ENCODE measurements at regions not wholly inside any gene's neighbourhood (a gene's known extent, or its start where the extent isn't known, plus 50 kb on each side); places are given as distances from the start of the nearest gene placed in this dataset.
A peak's percentile ranks its signal among the peaks of the same experiment; 100 is the strongest.

DNA sequence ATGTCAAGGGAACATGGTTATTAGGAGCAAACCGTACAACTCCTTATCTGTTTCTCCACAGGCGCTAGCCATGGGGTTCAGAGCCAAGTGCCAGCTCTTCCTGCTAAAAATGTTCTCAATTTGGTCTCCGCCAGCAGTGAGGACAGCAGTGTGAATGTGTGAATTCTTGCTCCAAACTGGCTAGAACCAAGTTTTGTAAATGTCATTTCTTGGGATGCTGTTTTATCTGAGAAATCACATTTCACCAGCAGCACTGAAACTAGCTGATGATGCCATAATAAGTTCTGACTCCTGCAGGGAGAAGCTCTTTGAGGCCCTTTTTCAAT lies 140.6 kb upstream of the LGALSL start:
- no peak for DNase-seq (ENCODE audit: low read depth in 1 of 2, low spot score in 1 of 2)

DNA sequence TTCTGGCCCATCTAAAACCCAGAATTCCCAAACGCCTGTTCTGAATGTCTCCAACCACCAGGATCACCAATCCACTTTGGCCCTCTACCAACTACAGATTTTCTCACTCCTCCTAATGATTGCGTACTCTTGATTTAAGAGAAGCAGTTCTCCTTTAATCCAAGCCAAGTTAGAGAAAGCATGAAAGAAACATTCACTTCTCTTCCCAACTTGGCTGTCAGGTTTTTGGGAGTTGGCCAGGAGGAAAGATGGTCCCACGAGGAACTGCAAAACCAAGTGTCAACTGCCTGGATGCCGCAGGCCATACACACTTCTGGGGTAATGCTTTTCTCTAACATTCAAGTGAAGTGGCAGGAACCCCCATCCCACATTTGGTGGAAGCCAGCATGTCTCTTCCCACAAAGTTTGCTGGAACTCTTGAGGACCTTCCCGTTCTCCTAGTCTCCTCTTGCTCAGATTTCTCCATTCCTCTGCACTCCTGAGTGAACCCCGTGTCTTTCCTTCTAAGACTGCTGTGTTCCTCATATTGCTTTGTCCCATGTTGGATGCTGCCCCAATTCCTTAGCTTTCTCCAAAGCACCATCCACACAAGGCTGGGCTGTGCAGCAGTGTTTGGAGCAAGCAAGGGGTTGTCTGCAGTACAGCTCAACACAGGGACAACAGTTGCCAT lies 138.5 kb upstream of the LGALSL start:
- no peak for DNase-seq (ENCODE audit: low read depth in 1 of 2, low spot score in 1 of 2)

DNA sequence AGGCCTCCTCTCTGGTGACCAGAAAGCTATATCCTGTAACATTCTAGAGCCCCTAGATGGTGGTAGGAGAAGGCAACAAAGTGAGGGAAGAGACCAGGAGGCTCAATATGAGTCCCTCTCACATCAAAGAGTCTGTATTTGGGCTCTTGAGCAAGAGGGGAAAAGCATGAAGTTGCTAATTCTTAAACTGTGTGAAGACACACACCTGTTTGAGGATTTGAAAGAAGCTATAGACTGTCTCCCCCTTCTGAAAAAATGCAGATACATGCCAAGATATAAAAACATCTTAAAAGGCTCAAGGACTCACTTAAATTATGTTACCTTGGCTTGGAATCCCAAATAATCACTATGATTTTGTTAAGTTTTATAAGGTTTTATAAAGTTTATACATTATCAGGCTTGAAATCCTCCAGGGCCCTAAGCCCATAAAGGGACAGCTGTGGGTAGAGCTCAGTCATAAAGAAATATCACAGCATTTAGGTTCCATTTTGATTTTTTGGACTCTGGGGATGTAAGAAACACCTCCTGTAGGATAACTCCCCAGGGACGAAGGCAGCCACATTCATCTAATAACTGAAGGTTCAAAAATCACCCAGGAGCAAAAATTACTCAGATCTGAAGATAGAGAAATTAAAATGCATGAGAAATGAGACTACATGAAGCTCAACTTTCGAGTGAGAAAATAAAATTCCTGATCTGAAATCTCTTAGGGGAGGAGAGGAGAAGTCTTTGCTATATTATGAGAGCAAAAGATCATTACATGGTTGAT lies 136.1 kb upstream of the LGALSL start:
- no peak for DNase-seq (ENCODE audit: low read depth in 1 of 2, low spot score in 1 of 2)

DNA sequence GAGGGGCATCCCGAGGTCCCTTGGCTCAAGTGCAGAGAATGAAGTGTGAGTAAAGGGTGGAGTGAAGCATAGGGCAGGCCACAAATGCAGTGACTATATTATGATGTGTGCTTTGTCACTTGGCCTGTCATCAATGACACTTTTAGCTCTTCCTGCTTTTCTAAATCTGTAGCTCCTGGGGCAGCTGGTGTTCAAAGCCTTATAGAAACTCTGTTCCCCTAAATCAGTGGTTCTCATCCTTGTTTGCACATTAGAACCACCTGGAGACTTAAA lies 135.6 kb upstream of the LGALSL start:
- no peak for DNase-seq (ENCODE audit: low read depth in 1 of 2, low spot score in 1 of 2)

DNA sequence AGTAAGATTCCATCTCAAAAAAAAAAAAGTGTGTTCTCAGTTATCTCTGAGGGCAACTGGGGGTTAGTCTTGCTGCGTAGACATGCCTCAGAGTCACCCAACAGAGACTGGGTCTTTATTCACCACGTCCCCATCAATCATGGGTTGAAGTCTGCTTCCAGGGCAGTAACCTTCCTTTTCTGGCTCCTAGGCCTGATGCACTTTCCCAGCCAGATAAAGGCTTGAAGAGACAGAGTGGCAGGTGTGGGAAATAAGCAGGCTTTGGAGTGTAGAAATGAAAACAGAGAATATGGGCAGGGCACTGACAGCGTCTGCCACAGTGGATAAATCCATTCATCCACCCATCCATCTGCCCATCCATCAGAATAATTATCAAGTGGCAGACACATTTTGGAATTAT lies 134.1 kb upstream of the LGALSL start:
- DNase-seq (ENCODE audit: low read depth in 1 of 2, low spot score in 1 of 2) = no peak

DNA sequence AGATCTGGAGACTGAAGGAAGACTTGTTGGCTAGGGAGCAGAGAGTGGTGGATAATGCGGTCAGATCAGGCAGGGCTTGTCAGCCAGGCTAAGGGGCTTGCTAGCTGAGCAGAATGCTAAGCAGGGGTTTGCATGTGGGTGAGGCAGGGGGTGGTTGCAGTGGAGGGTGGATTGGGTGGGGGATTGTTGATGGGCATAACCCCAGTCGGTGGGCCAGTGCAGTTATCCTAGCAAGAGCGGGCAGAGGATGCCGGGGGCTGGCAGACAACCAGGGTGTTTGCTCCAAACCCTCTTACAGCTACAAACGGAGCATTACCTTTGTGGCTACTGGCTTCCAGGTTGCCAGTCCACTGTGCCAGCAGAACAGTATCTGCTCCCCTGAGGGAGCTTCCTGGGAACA lies 131.5 kb upstream of the LGALSL start:
- DNase-seq (ENCODE audit: low read depth in 1 of 2, low spot score in 1 of 2) = no peak

DNA sequence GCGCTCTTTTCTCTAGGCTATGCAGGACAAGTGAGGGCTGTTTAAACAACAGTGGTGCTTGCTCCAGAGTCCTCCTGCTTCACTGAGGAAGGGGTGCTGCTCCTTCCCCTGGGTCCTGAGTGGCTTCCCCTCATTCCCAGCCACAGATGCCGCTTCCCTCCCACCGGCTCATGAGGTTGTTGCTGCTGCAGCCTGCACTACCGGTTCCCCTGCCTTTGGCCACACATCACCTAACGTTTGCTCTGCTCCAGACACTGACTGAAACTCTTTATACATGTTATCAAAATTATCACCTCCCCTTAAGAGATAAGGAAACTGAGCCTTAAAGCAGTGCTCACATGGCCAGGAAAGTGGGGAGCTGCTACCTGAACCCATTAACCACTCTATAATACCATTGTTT lies 130.8 kb upstream of the LGALSL start:
- DNase-seq (ENCODE audit: low read depth in 1 of 2, low spot score in 1 of 2) = no peak

DNA sequence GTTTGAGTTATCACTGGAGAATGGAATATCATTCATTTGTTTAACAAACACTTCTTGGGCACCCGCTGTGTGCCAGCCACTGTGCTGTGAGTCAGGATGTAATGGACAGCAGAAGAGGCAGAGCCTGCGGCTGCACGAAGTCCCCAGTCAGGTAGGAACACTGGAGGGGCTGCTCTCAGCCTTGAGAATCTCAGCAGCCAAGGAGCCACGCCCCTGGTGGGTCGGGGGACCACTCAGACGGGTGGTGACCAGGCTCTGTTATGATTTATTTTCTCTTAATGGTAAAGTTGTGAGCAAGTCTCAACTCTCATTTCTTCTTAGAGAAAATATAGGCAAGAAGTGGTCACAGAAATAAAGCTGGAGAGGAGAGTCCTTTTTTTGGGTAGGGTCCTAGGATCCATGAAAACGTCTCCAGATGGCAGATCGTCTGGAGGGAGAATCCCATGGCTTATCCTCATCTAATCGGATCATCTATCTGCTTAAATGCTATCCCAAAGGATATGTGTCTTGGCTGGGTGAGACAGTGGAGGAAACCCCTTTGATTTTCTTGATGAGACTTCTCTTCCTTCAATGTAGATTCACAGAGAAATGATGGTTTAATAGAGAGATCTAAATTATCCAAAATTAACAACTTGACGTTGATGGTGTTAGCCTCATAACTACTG lies 129.1 kb upstream of the LGALSL start:
- DNase-seq (ENCODE audit: low read depth in 1 of 2, low spot score in 1 of 2) = no peak

DNA sequence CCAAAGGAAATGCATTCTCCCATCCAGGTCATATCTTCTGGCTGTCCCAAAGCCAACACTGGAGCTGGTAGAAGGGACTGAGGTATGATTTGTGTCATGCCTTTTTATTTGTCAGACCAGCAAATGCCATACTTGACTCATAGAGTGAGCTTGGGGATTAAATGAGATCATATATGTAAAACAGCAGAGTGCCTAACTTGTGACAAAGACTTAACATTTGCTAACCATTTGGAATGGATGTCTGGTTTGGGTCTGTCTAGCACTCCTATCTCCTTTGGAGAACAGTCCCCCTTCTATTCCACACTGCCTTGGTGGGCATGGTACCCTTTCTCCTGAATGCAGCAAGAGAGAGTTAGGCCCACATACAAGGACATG lies 128.5 kb upstream of the LGALSL start:
- DNase-seq (ENCODE audit: low read depth in 1 of 2, low spot score in 1 of 2) = no peak

DNA sequence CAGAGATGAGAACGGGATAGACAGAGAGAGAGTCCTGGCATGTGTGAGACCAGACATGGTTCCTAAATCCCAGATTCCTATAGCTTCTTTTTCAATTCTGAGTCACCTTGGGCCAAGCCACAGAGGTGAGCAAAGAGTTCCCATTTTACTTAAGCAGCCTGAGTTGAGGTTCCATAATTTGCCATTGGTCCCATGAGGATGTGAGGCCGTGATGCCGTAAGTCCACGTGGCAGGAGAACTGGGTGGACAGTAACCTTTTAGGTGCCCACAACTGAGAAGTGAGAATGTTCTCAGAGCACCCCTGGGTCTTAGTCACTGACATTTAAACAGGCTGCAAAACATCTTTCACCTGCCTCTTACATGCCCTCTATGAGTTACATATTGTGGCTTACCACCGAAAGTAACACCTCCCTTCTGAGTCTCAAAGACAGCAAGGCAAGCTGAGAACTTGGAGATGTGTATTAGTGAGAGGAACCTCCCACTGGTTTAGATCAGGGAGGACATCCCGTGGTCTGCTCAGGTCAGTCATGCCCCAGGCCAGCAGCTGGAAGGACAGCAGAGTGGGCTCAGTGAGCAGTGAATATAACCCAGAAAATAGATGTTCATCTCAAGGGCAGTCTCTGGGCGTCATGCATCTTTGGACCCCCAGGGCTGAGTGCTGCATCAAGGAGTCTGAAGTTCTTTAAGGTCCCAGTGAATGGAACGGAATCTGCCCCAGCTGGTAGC lies 127.9 kb upstream of the LGALSL start:
- peak; percentile 32 to 71 for DNase-seq (ENCODE audit: low read depth in 1 of 2, low spot score in 1 of 2)

DNA sequence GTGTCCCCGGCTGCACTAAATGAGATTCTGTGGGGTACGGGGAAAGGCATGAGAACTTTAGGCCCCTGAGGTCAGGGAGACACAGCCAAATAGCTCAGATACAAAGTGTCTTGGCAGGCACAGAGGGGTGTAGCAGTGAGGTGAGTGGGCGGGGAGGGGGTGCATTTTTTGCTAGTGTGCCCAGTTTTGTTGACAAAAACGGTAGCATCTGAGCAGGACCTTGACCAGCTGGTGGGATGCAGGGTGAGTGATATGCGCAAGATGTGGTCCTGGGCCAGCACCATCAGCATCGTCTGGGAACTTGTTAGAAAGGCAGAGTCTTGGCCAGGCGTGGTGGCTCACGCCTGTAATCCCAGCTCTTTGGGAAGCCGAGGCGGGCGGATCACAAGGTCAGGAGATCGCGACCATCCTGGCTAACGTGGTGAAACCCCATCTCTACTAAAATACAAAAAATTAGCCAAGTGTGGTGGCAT lies 127.3 kb upstream of the LGALSL start:
- DNase-seq (ENCODE audit: low read depth in 1 of 2, low spot score in 1 of 2) = no peak

DNA sequence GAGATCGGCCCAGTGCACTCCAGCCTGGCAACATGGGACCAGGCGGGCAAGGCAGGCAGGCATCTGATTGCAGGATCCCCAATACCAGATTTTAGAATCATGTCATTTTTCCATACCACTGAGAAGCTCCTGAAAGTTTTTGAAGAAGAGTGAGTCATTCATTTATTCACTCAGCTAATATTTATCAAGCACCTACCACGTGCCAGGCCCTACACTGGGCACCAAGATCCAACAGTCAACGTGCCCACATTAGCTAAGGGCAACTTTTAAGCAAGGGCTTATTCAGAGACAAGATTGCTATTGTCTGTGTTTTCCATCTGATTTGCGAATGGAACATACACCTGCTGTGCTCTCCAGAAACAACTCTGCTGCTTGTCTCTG lies 126.8 kb upstream of the LGALSL start:
- DNase-seq (ENCODE audit: low read depth in 1 of 2, low spot score in 1 of 2) = no peak

DNA sequence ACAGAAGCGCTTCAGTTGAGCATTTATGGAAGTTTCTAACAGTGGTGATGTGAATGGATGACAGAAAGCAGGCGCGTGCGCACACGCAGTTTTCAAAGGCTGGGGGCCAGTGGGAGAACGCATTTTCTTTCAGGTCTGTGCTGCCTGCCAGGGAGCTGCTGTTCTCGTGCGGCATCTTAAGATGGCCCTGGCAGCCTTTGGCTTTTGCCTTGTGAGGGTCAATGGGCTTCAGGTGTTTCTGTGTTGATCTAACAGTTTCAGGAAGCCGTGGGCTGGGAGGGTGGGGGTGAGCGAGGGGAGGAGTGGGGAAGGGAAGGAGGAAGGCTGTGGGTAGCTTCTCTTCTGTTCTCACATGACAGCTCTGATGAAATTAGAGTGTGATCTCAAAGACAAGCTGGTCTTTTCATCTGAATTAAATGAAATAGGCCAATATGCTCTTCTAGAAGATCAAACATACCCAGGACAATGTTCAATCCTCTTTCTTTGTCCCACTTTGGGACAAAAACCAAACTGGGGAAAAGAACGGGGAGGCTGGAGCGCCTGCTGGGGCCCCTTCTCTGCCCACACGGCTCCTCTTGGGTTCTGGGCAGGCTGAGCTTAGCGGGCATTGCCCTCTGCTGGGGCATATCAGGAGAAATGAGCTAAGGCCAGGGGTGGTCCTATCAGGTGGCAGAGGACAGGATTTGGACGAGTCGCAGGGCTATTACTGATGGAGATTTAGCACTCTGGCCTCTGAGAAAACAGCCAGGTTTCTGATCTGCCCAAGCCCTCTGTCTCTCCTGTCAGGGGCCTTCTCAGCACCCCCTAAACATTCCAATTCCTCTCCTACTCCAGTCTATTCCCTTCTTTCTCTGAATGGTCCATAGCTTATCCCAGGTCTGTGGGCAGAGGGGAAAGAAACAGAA lies 126.2 kb upstream of the LGALSL start:
- DNase-seq (ENCODE audit: low read depth in 1 of 2, low spot score in 1 of 2) = peak in 1 of 2 donors; percentile 38

DNA sequence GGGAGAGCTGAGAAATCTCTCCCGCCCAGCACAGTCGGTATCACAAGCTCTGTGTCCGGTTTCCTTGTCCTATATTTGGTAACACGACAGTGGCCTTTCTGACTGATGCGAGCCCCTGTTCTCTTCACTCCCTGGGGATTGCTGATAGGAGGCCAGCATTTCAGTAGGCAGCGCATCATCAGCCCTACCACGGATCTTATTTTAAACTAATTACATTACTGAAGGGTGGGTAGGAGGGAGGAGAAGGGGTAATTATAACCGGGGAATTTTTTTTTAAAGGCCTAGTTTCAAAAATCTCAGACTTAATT lies 125.6 kb upstream of the LGALSL start:
- DNase-seq (ENCODE audit: low read depth in 1 of 2, low spot score in 1 of 2) = no peak

DNA sequence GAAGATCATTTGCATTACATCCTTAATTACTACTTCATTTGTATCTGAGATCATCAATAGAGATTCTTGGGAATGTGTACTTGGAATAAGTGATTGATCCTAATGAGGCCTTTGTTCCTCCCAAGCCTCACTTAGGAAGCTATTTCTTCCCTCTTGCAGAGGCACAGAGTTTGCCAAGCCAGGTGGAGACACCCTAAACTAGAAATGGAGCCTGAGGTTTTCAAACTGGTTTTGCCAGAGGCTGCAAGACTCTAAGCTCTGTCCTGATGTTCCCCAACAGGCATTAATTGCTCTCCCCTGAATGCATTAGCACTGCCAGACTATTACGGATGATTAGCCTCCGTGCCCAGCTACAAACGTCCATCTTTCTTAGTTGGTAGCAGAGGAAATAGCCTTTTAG lies 125.2 kb upstream of the LGALSL start:
- DNase-seq (ENCODE audit: low read depth in 1 of 2, low spot score in 1 of 2) = no peak

DNA sequence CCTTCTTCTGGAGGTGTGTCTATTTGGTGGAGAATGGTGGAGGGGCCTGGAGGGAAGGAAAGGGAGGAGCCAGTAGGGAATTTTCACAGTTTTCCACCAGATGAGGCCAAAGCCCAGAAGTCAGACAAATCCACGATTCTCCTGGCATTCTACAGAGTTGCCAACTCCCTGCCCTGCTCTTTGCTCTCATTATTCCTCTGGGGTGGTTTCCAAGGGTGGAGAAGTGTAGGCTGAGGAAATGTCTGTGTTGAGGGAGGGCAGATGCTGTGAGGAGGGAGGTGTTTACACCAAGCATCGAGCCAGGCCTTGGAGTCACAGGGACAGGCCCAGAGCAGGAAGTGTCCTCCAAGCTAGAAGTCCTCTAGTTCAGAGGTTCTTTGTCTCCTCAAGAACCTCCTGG lies 124.1 kb upstream of the LGALSL start:
- DNase-seq (ENCODE audit: low read depth in 1 of 2, low spot score in 1 of 2) = no peak

DNA sequence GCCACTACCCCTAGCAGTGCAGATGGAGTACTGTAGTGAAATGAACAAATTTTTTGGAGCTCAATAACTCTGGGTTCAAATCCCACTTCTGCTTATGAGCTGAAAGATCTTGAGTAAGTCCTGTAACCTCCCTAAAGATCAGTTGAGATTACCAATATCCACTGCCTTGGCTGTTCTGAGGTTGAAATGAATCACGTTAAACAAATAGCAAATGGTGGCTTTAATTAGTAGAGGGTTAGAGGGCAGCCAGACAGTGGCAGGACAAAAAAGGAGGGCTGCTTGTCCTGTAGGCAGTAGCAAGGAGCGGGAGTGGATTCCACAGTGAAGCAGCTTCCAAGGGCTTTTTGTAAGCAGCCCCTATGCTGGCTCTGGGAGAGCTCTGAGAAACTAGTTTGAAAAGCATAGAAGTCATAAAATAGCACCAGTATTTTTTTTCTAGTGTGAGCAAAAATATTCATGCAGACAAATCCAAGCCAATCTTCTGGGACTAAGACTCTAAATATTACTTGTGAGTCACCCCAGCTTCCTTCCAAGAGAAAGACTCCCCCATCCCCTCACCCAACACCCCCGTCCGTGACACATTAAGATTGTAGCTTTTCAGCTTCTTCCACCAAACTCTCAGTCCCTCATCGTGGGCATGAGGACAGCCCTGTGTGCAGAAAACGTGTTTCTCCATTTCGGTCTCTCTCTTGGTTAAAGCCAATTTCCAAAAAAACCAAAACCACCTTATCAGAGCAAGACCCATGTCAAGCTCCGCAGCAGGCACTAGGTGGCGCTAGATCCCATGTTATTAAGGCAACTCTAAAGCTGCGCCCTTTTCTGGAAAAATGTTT lies 123.5 kb upstream of the LGALSL start:
- peak; percentile 57 to 70 for DNase-seq (ENCODE audit: low read depth in 1 of 2, low spot score in 1 of 2)

DNA sequence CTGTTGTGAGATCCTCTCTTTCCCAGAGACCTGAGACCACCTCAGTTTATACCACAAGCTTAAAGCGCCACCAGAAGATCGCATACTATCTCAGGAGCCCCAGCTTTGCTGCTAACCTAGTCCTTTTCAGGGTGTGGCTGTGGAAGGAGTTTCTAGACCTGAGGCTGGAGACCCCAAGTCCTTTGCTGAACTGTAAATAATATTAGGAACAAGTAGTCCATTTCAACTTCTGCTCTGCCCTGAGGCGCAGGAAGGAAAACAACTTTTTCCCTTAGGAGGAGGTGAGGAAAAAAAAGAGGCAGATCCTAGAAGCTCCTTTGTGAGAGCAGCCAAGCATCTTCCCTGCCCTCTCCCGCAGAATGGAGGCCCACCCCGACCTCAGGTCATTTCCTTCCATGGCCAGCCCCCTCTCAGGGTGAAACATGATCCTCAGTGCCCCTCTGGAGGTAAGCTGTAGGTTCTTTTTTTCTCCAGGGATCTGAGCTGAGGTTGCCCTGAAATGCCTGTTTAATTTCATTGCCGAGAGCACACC lies 122.8 kb upstream of the LGALSL start:
- no peak for DNase-seq (ENCODE audit: low read depth in 1 of 2, low spot score in 1 of 2)

DNA sequence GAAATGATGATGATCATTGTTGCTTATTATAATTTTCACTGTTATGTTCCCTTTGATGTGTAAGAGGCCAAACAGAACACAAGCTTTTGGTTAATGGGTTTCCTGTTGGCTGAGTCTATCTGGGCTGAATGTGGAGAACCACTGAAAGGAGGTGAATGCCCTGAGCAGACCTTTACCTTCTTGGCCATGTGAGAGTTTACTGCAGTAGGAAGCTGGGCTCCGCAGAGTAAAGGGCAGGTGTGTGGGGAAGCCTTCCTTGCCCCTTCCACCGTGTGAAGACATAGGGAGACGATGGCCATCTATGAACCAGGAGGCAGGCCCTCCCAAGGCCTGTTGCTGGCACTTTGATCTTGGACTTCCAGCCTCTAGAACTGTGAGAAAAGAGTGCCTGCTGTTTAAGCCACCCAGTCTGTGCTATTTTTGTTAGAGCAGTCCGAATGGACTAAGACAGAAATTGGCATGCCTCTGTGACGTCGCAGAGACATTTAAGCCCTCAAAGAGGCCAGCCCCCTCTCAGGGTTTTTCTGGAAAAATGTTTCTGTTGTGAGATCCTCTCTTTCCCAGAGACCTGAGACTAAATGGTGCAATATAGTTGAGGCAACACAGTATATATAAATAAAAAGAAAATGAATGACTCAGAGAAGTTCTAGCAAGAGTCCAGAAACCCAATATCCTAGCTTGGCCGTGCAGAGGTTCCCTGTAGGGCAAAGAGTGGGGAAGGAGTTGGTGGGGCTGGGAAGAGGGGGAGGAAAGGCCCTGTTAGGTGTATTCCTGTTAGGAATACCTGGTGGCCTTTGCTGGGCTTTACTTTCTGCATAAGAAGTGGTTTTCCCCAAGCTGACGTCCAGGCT lies 121.9 kb upstream of the LGALSL start:
- DNase-seq (ENCODE audit: low read depth in 1 of 2, low spot score in 1 of 2) = no peak

All from activated CD4-positive, alpha-beta T cell treated with anti-CD3 and anti-CD28 coated beads, Interleukin-2, amount 50 U/mL, for 24 hours (primary cell).